ENCODE measurements at regions not wholly inside any gene's neighbourhood (a gene's known extent, or its start where the extent isn't known, plus 50 kb on each side); places are given as distances from the start of the nearest gene placed in this dataset.
"Not testable (repeated sequence)": the region's sequence is repeated elsewhere in the genome, so short reads cannot be mapped to it uniquely, and the experiment has no call there.

- no peak for DNase-seq
These were observed 59.7 kb downstream of the HMGB3 start for GRCh38 chrX:151042842-151043241.

- not testable (repeated sequence) for DNase-seq
These were observed 83.2 kb downstream of the HMGB3 start for GRCh38 chrX:151066373-151066772.

- DNase-seq = no peak
These were observed 90.6 kb downstream of the HMGB3 start for GRCh38 chrX:151073767-151074166.

GRCh38 chrX:151081016-151081415 lies 95.4 kb upstream of the GPR50 start:
- DNase-seq = no peak

- DNase-seq = peak; percentile 30
These were observed 94.1 kb upstream of the GPR50 start for GRCh38 chrX:151082077-151082948.

- DNase-seq = no peak
These were observed 91.9 kb upstream of the GPR50 start for GRCh38 chrX:151084454-151084853.

- no peak for DNase-seq
These were observed 91.2 kb upstream of the GPR50 start for GRCh38 chrX:151085207-151085606.

- DNase-seq = no peak
These were observed 88.2 kb upstream of the GPR50 start for GRCh38 chrX:151088221-151088620.

GRCh38 chrX:151099001-151099400 lies 77.4 kb upstream of the GPR50 start:
- DNase-seq = no peak

GRCh38 chrX:151100799-151101198 lies 75.6 kb upstream of the GPR50 start:
- no peak for DNase-seq

GRCh38 chrX:151113200-151113599 lies 63.2 kb upstream of the GPR50 start:
- not testable (repeated sequence) for DNase-seq
